Mesothelial cell of epicardium (in vitro differentiated cells): ENCODE measurements at regions not wholly inside any gene's neighbourhood (a gene's known extent, or its start where the extent isn't known, plus 50 kb on each side); places are given as distances from the start of the nearest gene placed in this dataset.
"Not testable (repeated sequence)": the region's sequence is repeated elsewhere in the genome, so short reads cannot be mapped to it uniquely, and the experiment has no call there.

Experiments used
- DNase-seq, 2 experiments: peaks; one replicate each; pipeline ENCODE4 v3.0.0; 2021; ENCODE audit warnings: low spot score in 2 of 2; ENCODE audit not compliant: unreplicated experiment in 2 of 2
- H3K27ac Mint-ChIP-seq: 2 replicates; pipeline ENCODE4 v1.8.0; 2021; ENCODE audit warnings: mixed read lengths
- H3K27me3 Mint-ChIP-seq: 2 replicates; pipeline ENCODE4 v1.8.0; 2021; ENCODE audit warnings: low read depth, mixed read lengths
- H3K36me3 Mint-ChIP-seq: 2 replicates; pipeline ENCODE4 v1.8.0; 2021; ENCODE audit warnings: mixed read lengths
- H3K4me1 Mint-ChIP-seq: 2 replicates; pipeline ENCODE4 v1.8.0; 2021; ENCODE audit warnings: mixed read lengths
- H3K4me3 Mint-ChIP-seq: 2 replicates; pipeline ENCODE4 v1.8.0; 2021; ENCODE audit warnings: mild to moderate bottlenecking, moderate library complexity, mixed read lengths
- H3K9me3 Mint-ChIP-seq: 2 replicates; pipeline ENCODE4 v1.8.0; 2021; ENCODE audit warnings: mixed read lengths
- CTCF ChIP-seq: fragments of 200-600 bp; sonication (generic); IDR thresholded peaks from one replicate; pipeline ENCODE4 v1.5.0; 2021; ENCODE audit warnings: antibody characterized with exemption; ENCODE audit not compliant: unreplicated experiment

GRCh38 chr1:60848583-60849188 lies 233.7 kb upstream of the NFIA start:
- Mint-ChIP-seq H3K9me3 (peaks cover 43% of the 10 kb centered on the region), H3K27ac (peak overlapping the region; percentile 90), H3K36me3 (peaks cover 27% of the 10 kb centered on the region), H3K27me3 (no peaks in the 10 kb centered on the region), H3K4me1 (peaks cover 14% of the 10 kb centered on the region), H3K4me3 (no peak overlapping the region)
- peak; percentile 71 for TF ChIP-seq CTCF
- DNase-seq: no peak

GRCh38 chr1:60847855-60848582 lies 234.3 kb upstream of the NFIA start:
- Mint-ChIP-seq H3K36me3 (peaks cover 27% of the 10 kb centered on the region), H3K27me3 (no peaks in the 10 kb centered on the region), H3K27ac (peak overlapping the region; percentile 90), H3K4me3 (no peak overlapping the region), H3K4me1 (peaks cover 14% of the 10 kb centered on the region), H3K9me3 (peaks cover 43% of the 10 kb centered on the region)
- DNase-seq: peak in 1 of 2 experiments; percentile 43
- no peak for TF ChIP-seq CTCF

- Mint-ChIP-seq H3K36me3 (peaks cover 27% of the 10 kb centered on the region), H3K9me3 (peaks cover 43% of the 10 kb centered on the region), H3K27ac (no peak overlapping the region), H3K4me3 (no peak overlapping the region), H3K4me1 (peaks cover 14% of the 10 kb centered on the region), H3K27me3 (no peaks in the 10 kb centered on the region)
- DNase-seq: no peak
- TF ChIP-seq CTCF: no peak
Measured at GRCh38 chr1:60847391-60847790, 235.0 kb upstream of the NFIA start.

- not testable (repeated sequence) for H3K27me3 Mint-ChIP-seq, H3K27ac Mint-ChIP-seq, DNase-seq, H3K4me3 Mint-ChIP-seq
- Mint-ChIP-seq H3K4me1 (peaks cover 14% of the 10 kb centered on the region), H3K9me3 (peaks cover 34% of the 10 kb centered on the region), H3K36me3 (peaks cover 25% of the 10 kb centered on the region)
Measured at GRCh38 chr1:60845659-60846058, 236.7 kb upstream of the NFIA start.

- no peak for TF ChIP-seq CTCF
- no peak overlapping the region for H3K4me3 Mint-ChIP-seq
- no peak for DNase-seq
- peaks cover 7% of the 10 kb centered on the region for H3K36me3 Mint-ChIP-seq
- H3K4me1 Mint-ChIP-seq: no peaks in the 10 kb centered on the region
- H3K27ac Mint-ChIP-seq: no peak overlapping the region
- H3K9me3 Mint-ChIP-seq: peaks cover 17% of the 10 kb centered on the region
- no peaks in the 10 kb centered on the region for H3K27me3 Mint-ChIP-seq
Measured at GRCh38 chr1:60842304-60842703, 240.1 kb upstream of the NFIA start.
